Stimulated activated CD8-positive, alpha-beta memory T cell treated with anti-CD3 and anti-CD28 coated beads, Interleukin-7, amount 100 ng/mL, for 48 hours (primary cell): ENCODE measurements at regions not wholly inside any gene's neighbourhood (a gene's known extent, or its start where the extent isn't known, plus 50 kb on each side); places are given as distances from the start of the nearest gene placed in this dataset.

Source experiments
- DNase-seq, 2 donors: peaks; one replicate each; pipeline ENCODE4 v3.0.0-alpha.2; 2020; ENCODE audit warnings: low read depth in 1 of 2; ENCODE audit errors: extremely low read depth in 1 of 2

- no peak for DNase-seq
These were observed 111.1 kb upstream of the RAP1B start for GRCh38 chr12:68499616-68500015.

DNA sequence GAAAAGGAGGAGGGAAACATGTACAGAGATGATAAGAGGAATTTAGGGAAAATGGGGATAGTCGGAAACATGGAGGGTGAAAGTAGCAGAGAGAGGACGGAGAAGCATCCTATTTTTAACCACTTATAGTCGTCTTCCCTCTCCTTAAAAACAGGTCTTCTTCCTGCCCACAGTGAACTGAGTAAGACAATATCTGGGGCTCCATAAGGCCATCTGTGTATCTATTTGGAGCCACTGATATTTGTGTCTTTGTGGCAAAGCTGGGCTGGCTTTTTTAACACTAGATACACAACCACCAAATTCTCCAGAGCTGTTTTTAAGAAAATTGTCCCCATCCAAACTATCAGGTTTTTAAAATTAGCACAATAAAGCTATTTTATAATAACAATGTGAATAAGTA, 109.5 kb upstream of the RAP1B start:
- no peak for DNase-seq

DNA sequence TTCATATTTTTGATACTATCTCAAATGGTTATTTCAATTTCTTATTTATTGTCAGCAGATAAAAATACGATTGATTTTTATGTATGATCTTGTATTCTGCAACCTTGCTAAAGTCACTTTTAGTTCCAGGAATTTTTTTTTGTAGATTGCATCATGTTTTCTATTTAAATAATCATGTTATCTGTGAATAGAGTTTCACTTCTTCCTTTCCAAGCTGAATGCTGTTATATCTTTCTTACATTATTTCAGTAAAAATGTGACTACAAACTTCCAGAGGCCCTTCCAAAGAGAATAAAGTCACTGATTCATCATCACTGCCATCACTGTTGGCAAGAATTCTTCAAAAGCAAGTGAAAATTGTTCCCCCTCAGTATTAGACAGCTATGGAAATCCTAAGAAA, 104.7 kb upstream of the RAP1B start:
- no peak for DNase-seq

DNA sequence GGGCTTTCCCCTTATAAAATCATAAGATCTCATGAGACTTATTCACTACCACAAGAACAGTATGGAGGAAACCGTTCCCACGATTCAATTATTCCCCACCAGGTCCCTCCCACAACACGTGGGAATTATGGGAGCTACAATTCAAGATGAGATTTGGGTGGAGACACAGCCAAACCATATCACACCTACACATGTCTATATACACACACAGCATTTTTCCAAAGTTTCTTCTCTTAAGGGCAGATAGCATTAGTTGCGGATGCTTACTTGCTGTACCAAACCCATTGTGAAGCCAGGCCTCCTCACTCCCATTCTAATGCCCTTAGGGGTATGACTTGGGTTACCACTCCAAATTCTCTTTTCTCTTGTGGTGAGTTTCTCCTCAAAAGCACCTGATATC, 104.1 kb upstream of the RAP1B start:
- DNase-seq: no peak

GRCh38 chr12:68507657-68508056, 103.0 kb upstream of the RAP1B start:
- DNase-seq: no peak

DNA sequence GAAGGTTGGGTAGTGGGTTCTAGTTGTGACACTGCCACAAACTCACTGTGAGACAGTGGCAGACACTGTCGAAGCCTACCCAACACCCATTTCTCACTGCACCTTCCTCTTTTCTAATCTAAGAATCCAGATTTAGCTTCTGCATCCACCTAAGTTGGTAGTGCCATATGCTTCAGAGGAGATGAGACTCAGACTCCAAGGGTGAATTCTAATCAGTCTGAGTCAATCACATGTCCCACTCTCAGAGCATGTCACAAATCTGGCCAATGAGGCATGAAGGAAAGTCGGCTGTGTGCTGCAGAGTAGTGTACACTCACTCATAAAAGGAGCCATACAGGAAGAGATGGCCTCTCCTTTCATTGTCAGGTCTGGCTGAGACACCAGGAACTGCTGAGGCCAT, 102.1 kb upstream of the RAP1B start:
- DNase-seq: no peak

GRCh38 chr12:68509242-68509641, 101.5 kb upstream of the RAP1B start:
- DNase-seq: no peak

GRCh38 chr12:68510397-68510796, 100.3 kb upstream of the RAP1B start:
- DNase-seq: no peak

- no peak for DNase-seq
These were observed 95.8 kb upstream of the RAP1B start for GRCh38 chr12:68514807-68515411.

DNA sequence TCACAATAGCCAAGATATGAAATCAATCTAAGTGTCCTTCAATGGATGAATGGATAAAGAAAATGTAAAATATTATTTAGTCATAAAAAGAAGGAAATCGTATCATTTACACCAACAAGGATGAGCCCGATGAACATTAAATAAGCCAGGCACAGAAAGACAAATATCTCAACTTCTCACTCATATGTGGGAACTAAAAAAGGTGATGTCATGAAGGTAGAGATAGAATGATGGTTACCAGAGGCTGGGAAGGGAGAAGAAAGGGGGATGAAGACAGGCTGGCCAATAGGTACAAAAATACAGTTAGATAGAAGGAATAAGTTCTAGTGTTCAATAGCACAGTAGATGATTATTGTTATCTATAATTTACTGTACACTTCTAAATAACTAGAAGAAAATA, 94.9 kb upstream of the RAP1B start:
- DNase-seq: no peak

DNA sequence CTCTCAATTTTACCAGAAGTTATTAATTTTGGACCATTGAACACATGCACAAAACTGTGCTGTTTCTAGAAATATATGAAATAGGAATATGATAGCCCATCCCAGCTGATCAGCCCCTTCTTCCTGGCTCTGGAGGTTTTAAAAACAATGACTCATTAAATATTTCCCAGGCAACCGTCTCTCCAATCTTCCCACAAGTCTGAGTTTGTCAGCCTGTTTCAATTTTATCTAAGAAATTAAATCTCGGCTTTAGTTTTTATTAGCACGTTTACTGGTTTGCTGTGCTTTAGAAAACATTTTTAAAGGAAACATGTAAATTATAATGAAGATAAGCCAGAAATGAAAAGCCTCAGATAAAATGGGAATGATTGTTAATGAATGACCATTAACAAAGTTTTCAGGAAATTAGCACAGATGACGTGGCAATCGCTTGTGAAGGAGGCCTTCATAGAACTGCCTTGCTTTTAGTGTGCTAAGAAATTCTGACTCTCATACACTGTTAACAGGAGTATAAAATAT, 89.3 kb upstream of the RAP1B start:
- no peak for DNase-seq

DNA sequence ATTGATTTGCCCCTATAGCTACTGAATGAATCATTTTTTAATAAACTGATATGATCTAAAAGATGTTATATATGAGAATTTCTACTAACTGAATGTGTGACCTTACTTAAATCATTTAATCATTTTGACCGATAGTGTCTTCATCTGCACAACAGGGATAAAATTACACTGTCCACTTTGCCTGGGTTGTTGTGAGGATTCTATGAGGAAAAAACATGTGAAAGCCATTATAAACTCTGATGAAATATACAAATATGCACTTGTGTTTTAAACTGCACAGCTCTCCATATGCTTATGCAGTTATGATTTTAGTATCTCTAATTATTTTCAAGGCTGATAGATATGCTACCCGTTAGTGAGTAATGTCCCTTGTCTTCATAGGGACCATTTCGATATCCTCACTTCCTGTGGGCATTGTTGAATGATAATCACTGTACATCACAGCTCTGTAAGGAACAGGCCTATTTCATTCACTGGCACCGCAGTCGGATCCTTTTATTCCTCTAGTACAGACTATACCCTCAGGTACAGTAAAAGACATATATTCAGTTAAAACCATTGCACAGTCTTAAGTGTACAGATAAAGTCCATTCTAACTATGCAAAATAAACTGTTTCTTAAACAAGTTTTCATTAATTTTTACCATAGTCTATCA, 88.7 kb upstream of the RAP1B start:
- no peak for DNase-seq

- no peak for DNase-seq
These were observed 81.2 kb upstream of the RAP1B start for GRCh38 chr12:68529466-68529865.

- no peak for DNase-seq
These were observed 80.8 kb upstream of the RAP1B start for GRCh38 chr12:68529869-68530268.

- DNase-seq: no peak
These were observed 80.4 kb upstream of the RAP1B start for GRCh38 chr12:68530299-68530698.

GRCh38 chr12:68530965-68531364, 79.7 kb upstream of the RAP1B start:
- no peak for DNase-seq

DNA sequence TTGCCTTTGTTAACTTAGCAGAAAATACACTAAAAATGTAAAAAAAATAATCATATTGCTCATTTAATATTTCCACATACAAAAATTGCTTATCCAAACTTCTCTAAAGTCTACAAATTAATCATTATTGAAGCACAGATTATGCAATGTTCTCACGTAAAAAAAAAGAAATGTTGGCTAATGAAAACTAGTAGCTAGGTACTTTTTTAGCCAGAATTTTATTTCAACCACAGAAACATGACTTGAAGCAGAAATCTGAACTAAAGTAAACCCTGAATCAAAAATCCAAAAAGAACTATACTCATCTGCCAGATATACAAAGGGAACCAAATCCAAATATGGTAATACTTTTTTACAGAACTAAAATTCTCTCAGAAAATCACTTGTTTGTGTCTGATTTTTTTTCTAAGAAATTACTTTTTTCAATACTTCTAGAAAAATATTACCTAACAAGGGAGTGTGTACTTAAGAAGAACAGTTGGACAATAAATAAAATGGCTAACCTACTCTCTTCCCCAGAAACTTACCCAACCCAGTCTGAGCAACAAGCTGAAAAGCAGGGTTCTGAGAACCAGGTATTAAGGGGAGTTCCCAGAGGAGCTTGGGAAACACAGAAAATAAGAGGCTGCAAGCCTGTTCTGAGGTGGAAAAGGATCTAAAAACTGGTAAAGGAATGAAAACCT, 78.4 kb upstream of the RAP1B start:
- no peak for DNase-seq

GRCh38 chr12:68532887-68533248, 77.8 kb upstream of the RAP1B start:
- DNase-seq: no peak

DNA sequence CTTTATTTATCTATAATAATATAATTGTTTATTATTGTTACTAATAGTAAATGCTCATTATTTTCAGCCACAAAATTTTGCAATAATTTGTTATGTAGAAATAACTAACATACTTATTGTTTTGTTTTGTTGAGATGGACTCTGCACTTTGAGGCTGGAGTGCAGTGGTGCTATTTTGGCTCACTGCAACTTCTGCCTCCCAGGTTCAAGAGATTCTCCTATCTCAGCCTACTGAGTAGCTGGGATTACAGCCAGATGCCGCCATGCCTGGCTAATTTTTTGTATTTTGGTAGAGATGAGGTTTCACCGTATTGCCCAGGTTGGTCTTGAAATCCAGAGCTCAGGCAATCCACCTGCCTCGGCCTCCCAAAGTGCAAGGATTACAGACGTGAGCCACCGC, 76.6 kb upstream of the RAP1B start:
- DNase-seq: no peak

GRCh38 chr12:68536885-68537485, 73.7 kb upstream of the RAP1B start:
- no peak for DNase-seq

- DNase-seq: no peak
These were observed 73.1 kb upstream of the RAP1B start for GRCh38 chr12:68537571-68537970.
